Erythroblast (primary cell): ENCODE measurements at regions not wholly inside any gene's neighbourhood (a gene's known extent, or its start where the extent isn't known, plus 50 kb on each side); places are given as distances from the start of the nearest gene placed in this dataset.

Experiments
- GATA1 ChIP-seq: IDR thresholded peaks from 2 replicates; pipeline ENCODE4 v1.6.1; 2011; ENCODE audit warnings: low read depth, mild to moderate bottlenecking, control low read depth, low read length, moderate library complexity
- POLR2A ChIP-seq: IDR thresholded peaks from 2 replicates; pipeline ENCODE4 v1.6.1; 2011; ENCODE audit warnings: mild to moderate bottlenecking, low read length

- no peak for TF ChIP-seq POLR2A
- no peak for TF ChIP-seq GATA1
Observed at GRCh38 chr21:24486973-24487372, 1120.3 kb downstream of the MRPL39 start.
